ENCODE measurements at regions not wholly inside any gene's neighbourhood (a gene's known extent, or its start where the extent isn't known, plus 50 kb on each side); places are given as distances from the start of the nearest gene placed in this dataset.
A peak's percentile ranks its signal among the peaks of the same experiment; 100 is the strongest.

- DNase-seq (ENCODE audit: low read depth, low spot score): peak; percentile 12
These were observed 958.5 kb upstream of the SEMA6A start for GRCh38 chr5:117533051-117533670.

GRCh38 chr5:117519957-117520500 lies 945.4 kb upstream of the SEMA6A start:
- DNase-seq (ENCODE audit: low read depth, low spot score): no peak

GRCh38 chr5:117504305-117504704 lies 929.7 kb upstream of the SEMA6A start:
- DNase-seq (ENCODE audit: low read depth, low spot score): no peak

- DNase-seq (ENCODE audit: low read depth, low spot score): no peak
These were observed 923.0 kb upstream of the SEMA6A start for GRCh38 chr5:117497601-117498000.

- DNase-seq (ENCODE audit: low read depth, low spot score): no peak
These were observed 922.2 kb upstream of the SEMA6A start for GRCh38 chr5:117496801-117497200.

GRCh38 chr5:117494188-117494587 lies 919.6 kb upstream of the SEMA6A start:
- no peak for DNase-seq (ENCODE audit: low read depth, low spot score)

GRCh38 chr5:117488976-117489500 lies 914.4 kb upstream of the SEMA6A start:
- no peak for DNase-seq (ENCODE audit: low read depth, low spot score)

GRCh38 chr5:117487556-117487955 lies 912.9 kb upstream of the SEMA6A start:
- no peak for DNase-seq (ENCODE audit: low read depth, low spot score)

- DNase-seq (ENCODE audit: low read depth, low spot score): peak; percentile 39
These were observed 912.3 kb upstream of the SEMA6A start for GRCh38 chr5:117486879-117487391.

GRCh38 chr5:117486261-117486660 lies 911.6 kb upstream of the SEMA6A start:
- DNase-seq (ENCODE audit: low read depth, low spot score): no peak

GRCh38 chr5:117475919-117476318 lies 901.3 kb upstream of the SEMA6A start:
- no peak for DNase-seq (ENCODE audit: low read depth, low spot score)

GRCh38 chr5:117473165-117473564 lies 898.5 kb upstream of the SEMA6A start:
- peak; percentile 3 for DNase-seq (ENCODE audit: low read depth, low spot score)

GRCh38 chr5:117463881-117464570 lies 889.4 kb upstream of the SEMA6A start:
- no peak for DNase-seq (ENCODE audit: low read depth, low spot score)

GRCh38 chr5:117461966-117462365 lies 887.3 kb upstream of the SEMA6A start:
- DNase-seq (ENCODE audit: low read depth, low spot score): no peak

GRCh38 chr5:117461403-117461802 lies 886.8 kb upstream of the SEMA6A start:
- DNase-seq (ENCODE audit: low read depth, low spot score): no peak

- DNase-seq (ENCODE audit: low read depth, low spot score): no peak
These were observed 883.0 kb upstream of the SEMA6A start for GRCh38 chr5:117457656-117458055.

- DNase-seq (ENCODE audit: low read depth, low spot score): no peak
These were observed 882.3 kb upstream of the SEMA6A start for GRCh38 chr5:117456866-117457470.

- DNase-seq (ENCODE audit: low read depth, low spot score): peak; percentile 78
These were observed 880.9 kb upstream of the SEMA6A start for GRCh38 chr5:117455236-117456233.

- peak; percentile 94 for DNase-seq (ENCODE audit: low read depth, low spot score)
These were observed 880.1 kb upstream of the SEMA6A start for GRCh38 chr5:117454716-117455212.

- no peak for DNase-seq (ENCODE audit: low read depth, low spot score)
These were observed 862.2 kb upstream of the SEMA6A start for GRCh38 chr5:117436846-117437245.

- no peak for DNase-seq (ENCODE audit: low read depth, low spot score)
These were observed 860.6 kb upstream of the SEMA6A start for GRCh38 chr5:117435203-117435602.

Data from ELF-1 (cell line).